MM.1S (cell line): ENCODE measurements at regions not wholly inside any gene's neighbourhood (a gene's known extent, or its start where the extent isn't known, plus 50 kb on each side); places are given as distances from the start of the nearest gene placed in this dataset.

Experiments used
- CTCF ChIP-seq: fragments of 300-600 bp; sonication (generic); IDR thresholded peaks from 2 replicates; pipeline ENCODE4 v1.5.1; 2016; ENCODE audit warnings: antibody characterized with exemption, low read length, mixed read lengths
- EZH2 ChIP-seq: fragments of 300-600 bp; sonication (generic); optimal IDR thresholded peaks from 2 replicates; pipeline ENCODE3; 2017; ENCODE audit warnings: low read depth, mild to moderate bottlenecking, antibody characterized with exemption, low read length, mixed read lengths
- EZH2phosphoT487 ChIP-seq: fragments of 300-600 bp; sonication (generic); IDR thresholded peaks from 2 replicates; pipeline ENCODE4 v1.6.1; 2018; ENCODE audit warnings: antibody characterized with exemption, low read length

GRCh38 chr3:17825298-17825697, 82.9 kb upstream of the TBC1D5 start:
- TF ChIP-seq CTCF (no peak), EZH2 (no peak), EZH2phosphoT487 (no peak)
